GM21737 (cell line): ENCODE measurements at regions not wholly inside any gene's neighbourhood (a gene's known extent, or its start where the extent isn't known, plus 50 kb on each side); places are given as distances from the start of the nearest gene placed in this dataset.
"Not testable (repeated sequence)": the region's sequence is repeated elsewhere in the genome, so short reads cannot be mapped to it uniquely, and the experiment has no call there.

Experiments used
- ATAC-seq: cut with Tn5 transposase; IDR thresholded peaks from one replicate; pipeline ENCODE4 v1.9.1; 2021; ENCODE audit warnings: mild to moderate bottlenecking, moderate library complexity; ENCODE audit not compliant: unreplicated experiment

DNA sequence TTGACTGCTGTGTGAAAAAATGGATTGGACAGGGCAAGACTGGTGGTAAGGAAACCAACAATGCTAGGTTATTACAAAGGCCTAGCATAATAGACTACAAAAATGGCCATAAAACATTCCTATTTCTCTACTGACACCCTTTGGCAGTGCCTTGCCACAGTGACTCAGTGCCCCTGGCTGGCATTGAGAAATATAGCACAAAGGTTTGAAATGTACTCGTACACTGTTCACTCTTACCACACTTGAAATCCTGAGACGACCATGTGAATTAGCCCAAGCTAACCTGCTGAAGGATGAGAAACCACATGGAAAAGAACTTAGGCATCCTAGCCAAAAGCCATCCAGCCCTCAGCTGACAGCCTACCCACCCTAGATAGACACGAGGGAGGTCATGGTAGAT is 149.8 kb upstream of the PALMD start:
- ATAC-seq, result no peak

DNA sequence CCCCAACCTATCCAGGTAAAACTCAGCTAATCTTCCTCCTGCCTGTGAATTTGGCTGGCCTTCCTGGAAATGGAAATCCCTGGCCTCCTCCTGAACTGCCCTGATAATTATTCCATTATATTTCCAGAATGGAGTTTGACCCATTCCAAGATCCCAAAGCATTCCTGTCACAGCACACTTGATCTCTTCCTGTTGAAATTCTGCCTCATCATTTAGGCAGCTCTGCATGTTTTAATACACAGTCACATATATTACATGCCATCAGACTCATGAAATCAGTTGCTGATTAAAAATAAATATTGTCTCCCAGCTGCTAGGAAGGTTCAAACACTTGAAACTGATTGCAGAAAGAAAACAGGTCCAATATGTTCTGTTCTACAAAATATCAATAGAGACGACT is 148.2 kb upstream of the PALMD start:
- ATAC-seq, result no peak

DNA sequence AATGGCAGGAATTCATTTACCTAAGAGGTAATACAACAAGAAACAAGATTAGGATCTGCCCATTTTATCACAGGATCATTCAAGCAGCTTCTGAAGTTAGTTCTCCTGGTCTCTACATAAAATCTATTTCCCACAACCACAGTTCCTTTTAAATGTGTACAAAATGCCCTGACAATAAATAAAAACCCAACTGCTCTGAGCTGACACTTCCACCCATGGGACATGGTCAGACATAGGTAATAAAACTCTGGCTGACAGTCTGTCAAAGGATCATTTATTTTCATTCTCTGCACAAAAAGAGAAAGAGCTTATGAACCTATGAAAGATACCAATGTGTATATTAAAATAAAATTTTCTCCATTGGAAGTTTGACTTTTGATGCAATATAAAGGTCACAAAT is 145.4 kb upstream of the PALMD start:
- no peak for ATAC-seq

DNA sequence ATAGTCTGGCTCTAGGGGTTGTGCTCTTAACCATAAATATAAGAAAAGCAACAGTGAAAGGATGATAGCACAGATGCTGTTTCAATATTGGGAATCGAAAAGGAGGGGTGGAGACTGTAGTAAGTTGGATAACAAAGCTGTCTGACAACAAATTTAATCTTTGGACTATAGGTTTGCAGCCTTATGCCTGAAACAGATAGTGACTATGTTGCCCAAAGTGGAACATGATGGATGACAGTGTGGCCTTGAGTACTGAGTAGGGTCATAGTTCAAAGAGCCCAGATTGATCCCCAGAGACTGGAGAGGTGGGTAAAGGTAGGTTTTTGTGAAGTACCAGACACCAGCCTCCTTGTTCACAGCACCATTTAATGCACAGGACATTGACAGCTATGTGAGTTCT is 144.0 kb upstream of the PALMD start:
- ATAC-seq, result no peak

DNA sequence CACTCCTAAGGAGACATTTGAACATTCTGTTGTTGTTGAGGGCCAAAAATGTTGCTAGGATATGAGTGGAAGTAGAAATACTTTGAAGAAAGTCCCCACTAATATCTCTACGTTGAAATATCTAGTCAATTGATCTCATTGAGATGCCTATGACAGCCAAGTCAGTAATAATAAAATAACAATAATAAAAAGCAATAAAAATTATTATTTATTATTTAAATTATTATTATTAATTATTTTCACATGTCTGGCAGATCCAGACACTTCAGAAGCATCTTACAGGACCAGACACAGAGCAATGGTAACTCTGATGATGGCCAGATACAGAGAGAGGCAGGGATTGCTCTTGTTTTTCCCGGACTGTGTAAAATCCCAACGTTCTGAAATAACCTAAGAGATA is 143.5 kb upstream of the PALMD start:
- no peak for ATAC-seq

DNA sequence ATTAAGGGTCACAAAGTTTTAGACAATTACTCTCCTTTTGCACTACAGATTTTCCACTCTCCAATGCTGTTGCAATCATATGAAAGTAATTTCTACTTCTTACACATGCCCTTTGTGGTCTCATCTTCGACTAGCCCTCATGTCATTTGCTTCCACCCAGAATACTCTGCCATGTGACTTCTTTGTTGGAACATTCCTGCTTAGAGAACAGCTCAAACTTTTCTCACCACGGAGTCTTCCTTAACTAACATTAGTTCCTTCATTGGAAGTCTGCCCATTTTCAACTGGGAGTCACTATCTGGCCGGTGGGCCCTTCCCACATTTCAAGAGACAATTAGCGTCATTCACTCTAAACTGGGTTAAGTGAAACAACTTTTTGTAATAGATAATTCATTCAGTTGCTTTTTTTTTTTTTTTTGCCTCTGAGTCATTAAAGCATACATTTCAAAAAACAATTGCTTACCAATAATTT is 142.6 kb upstream of the PALMD start:
- no peak for ATAC-seq

DNA sequence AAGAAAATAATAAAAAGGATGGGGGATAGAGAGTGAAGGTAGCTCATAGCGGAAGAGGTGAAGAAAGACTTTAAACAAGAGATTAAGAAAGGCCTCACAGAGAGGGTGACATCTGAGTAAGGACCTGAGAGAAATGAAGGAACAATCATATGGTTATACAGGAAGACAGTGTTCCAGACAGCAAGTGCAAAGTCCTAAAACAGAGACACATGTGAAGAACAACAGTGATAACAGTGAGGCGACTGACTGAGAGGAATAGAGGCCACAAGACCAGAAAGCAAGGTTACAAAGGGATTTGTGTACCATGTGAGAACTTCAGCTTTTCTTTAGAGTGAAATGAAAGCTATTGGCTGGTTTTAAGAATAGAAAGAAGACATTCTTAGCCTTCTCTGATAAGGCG is 141.6 kb upstream of the PALMD start:
- no peak for ATAC-seq

DNA sequence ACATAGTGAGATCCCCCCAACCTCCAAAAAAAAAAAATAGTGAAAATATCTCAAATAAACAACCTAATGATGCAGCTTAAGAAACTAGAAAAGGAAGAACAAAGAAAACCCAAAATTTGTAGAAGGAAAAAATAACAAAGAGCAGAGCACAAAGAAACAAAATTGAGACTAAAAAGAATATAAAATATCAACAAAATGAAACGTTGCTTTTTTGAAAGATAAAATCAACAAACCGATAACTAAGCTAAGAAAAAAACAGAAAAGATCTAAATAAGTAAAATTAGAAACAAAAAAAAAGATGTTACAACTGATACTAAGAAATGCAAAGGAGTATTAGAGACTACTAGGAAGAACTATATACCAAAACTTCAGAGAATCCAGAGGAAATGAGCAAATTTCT is 139.3 kb upstream of the PALMD start:
- ATAC-seq, result no peak

DNA sequence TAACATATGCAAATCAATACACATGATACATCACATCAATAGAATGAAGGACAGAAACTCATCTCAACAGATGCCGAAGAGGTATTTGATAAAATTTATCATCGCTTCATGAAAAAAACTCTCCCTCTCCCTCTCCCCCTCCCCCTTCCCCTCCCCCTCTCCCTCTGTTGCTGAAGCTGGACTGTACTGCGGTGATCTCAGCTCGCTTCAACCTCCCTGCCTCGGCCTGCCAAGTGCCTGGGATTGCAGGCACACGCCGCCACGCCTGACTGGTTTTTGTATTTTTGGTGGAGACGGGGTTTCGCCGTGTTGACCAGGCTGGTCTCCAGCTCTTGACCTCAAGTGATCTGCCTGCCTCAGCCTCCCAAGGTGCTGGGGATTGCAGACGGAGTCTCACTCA is 138.5 kb upstream of the PALMD start:
- ATAC-seq, result not testable (repeated sequence)

DNA sequence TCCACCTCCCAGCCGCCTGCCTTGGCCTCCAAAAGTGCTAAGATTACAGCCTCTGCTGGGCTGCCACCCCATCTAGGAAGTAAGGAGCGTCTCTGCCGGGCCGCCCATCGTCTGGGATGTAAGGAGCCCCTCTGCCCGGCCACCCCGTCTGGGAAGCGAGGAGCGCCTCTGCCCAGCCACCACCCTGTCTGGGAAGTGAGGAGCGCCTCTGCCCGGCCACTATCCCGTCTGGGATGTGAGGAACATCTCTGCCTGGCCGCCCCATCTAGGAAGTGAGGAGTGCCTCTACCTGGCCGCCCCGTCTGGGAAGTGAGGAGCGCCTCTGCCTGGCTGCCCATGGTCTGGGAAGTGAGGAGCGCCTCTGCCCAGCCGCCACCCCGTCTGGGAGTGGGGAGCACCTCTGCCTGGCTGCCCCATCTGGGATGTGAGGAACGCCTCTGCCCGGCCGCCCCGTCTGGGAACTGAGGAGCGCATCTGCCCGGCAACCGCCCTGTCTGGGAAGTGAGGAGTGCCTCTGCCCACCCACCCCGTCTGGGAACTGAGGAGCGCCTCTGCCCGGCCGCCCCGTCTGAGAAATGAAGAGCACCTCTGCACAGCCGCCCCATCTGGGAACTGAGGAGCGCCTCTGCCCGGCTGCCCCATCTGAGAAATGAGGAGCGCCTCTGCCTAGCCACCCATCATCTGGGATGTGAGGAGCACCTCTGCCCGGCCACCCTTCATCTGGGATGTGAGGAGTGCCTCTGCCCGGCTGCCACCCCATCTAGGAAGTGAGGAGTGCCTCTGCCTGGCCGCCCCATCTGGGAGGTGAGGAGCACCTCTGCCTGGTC is 137.8 kb upstream of the PALMD start:
- no peak for ATAC-seq

DNA sequence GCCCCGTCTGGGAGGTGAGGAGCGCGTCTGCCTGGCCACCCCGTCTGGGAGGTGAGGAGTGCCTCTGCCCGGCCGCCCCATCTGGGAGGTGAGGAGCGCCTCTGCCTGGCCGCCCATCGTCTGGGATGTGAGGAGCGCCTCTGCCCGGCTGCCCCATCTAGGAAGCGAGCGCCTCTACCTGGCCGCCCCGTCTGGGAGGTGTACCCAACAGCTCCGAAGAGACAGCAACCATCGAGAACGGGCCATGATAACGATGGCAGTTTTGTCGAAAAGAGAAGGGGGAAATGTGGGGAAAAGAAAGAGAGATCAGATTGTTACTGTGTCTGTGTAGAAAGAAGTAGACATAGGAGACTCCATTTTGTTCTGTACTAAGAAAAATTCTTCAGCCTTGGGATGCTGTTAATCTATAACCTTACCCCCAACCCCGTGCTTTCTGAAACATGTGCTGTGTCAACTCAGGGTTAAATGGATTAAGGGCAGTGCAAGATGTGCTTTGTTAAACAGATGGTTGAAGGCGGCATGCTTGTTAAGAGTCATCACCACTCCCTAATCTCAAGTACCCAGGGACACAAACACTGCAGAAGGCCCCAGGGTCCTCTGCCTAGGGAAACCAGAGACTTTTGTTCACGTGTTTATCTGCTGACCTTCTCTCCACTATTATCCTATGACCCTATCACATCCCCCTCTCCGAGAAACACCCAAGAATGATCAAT is 137.0 kb upstream of the PALMD start:
- ATAC-seq, result not testable (repeated sequence)

DNA sequence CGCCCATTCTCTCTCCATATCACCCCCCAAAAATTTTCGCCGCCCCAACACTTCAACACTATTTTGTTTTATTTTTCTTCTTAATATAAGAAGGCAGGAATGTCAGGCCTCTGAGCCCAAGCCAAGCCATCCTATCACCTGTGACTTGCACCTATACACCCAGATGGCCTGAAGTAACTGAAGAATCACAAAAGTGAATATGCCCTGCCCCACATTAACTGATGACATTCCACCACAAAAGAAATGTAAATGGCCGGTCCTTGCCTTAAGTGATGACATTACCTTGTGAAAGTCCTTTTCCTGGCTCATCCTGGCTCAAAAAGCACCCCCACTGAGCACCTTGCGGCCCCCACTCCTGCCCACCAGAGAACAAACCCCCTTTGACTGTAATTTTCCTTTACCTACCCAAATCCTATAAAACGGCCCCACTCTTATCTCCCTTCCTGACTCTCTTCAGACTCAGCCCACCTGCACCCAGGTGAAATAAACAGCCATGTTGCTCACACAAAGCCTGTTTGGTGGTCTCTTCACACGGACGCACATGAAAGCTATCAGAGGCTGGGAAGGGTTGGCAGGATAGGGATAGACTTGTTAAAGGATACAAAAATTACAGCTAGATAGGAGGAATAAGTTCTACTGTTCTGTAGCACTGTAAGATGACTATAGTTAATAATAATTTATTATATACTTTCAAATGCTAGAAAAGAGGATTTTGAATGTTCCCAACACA is 130.9 kb upstream of the PALMD start:
- not testable (repeated sequence) for ATAC-seq

DNA sequence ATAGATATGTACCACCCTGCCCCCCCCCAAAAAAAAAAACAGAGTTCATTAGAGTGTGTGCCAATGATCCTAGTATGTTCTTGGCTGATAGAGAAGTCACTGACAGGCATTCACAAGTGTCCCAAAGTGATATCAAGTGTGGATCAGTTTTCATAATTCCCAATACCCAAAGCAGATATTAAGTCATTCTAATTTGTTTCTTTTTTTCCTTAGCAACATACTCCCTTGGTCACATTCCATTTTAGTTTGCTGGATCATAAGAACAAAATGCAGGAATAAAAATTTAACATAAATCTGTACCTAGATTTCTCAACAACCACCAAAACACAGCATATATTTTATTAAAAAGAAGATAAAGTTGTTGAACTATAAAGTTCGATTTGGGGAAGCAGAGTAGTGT is 129.8 kb upstream of the PALMD start:
- no peak for ATAC-seq

DNA sequence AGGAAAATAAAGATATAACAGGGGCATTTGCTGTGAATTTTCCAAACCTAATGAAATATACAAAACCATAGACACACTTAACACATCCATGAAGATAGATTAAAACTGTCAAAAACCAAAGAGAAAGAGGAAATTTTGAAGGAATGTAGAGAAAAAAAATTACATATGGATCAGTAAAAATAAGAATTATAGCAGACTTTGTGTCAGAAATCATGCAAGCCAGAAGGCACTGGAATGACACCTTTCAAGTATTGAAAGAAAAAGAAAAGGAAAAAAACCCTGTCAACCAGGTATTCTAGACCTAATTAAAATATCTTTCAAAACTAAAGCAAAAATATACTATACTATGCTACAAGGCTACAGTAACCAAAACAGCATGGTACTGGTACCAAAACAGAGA is 125.8 kb upstream of the PALMD start:
- ATAC-seq, result no peak

DNA sequence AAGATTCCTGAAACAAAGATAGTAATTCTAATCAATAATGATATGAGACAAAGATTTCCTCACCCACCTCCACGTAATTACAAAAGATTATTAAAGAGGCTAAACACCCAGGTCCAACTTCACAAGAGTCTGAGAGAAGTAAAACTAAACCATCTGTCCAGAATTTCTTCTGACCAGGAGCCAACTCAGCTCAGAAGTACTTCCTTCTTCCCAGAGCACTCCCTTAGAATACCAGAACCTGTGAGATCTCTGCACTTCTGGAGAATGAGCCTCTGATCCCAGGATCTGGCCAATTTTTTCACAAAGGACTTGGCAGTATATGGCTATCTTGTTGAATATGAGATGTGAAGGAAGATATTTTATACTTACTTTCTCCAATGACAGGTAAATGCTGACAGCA is 120.6 kb upstream of the PALMD start:
- no peak for ATAC-seq

DNA sequence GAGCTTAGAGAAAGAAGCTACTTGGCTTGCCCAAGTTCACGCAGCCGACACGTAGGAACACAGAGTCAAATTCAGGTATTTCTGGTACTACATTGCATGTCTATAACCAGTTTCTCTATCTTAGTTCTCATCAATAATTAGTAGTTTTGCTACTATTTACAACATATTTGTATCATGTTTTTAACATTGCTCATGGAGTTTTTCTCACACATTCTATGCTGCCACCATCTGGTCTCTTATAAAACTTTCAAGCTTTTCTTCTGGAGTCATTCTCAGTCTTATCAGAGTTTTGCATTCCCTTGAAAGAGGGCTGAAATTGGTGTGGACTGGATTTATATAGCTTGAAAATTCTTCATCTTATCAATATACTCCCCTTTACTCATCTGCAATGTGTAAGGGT is 118.8 kb upstream of the PALMD start:
- no peak for ATAC-seq

DNA sequence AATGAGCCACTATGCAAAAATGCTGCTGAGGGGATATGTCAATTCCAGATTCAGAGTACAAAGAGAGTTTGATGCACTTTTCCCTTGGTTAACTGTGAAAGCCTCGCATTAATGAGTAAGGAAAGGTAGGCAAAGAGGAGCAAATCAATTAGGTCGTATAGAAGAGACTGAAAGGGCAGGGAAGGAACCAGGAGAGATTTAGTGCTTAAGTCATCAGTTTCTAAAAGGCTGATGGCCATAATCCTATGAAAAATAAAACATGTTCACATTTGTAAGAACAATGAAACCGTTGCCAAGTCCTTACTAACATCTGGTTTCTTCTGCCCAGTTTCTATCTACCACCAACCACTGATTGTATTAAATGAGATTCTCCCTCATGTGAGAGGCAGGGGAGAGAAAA is 118.4 kb upstream of the PALMD start:
- no peak for ATAC-seq

DNA sequence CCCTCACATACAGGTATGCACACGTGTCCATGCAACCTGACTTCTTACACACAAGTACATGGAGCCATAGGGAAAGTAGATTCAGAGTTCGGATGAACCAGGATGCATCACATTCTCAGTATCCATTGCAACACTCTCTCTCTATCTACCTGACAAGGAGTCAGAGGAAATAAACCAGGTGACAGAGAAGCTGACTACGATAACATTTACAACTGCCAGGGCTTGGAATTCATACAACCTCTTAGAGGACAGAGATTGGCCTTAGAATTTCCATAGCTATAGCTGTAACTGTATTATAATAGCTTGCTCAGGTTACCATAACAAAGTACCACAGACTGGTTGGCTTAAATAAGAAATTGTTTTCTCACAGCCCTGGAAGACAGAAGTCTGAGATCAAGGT is 116.9 kb upstream of the PALMD start:
- no peak for ATAC-seq

DNA sequence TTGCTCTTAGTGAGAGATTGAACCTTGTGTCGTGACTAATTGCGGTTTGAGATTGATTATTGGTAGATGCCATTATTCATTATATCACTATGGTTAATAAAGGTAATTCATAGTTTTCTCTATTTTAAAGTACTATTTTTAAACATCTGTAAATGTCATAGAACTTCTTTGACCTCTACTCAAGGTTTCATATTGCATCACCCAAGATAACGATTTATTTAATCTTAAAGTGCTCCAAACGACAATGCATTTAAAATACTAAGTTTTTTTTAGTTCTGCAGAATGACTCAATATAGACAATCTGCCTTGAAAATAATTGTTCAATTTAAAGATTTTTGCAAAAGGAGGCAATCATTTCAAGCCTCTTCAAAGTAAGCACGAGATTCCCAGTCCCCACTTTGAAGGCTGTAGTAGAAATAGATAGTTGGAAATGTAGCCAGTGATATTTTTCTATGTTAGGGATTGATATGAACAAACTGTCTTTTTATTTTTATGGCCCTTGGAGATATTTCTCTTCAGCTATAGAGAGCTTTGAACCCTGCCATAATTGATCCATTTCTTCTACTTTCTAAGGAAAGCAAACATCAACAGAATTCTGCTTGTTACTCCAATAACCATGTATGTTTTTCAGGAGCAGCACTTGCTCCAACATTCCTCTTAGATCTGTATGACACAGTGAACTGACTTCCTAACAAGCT is 114.2 kb upstream of the PALMD start:
- ATAC-seq, result no peak

DNA sequence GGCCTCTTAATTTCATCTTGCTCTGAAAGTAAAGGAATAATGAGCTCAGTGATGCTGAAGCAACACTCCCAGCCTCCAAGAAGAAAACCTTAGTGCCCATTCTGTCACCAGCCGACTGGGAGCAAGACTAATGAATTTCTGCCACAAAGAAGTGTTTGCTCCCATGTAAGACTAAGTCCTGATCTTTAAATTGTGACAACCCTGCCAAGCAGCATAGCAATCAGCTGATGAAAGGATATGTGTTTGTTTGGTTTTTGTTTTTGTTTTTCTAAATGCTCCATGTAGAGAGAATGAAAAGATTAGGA is 113.7 kb upstream of the PALMD start:
- ATAC-seq, result no peak

DNA sequence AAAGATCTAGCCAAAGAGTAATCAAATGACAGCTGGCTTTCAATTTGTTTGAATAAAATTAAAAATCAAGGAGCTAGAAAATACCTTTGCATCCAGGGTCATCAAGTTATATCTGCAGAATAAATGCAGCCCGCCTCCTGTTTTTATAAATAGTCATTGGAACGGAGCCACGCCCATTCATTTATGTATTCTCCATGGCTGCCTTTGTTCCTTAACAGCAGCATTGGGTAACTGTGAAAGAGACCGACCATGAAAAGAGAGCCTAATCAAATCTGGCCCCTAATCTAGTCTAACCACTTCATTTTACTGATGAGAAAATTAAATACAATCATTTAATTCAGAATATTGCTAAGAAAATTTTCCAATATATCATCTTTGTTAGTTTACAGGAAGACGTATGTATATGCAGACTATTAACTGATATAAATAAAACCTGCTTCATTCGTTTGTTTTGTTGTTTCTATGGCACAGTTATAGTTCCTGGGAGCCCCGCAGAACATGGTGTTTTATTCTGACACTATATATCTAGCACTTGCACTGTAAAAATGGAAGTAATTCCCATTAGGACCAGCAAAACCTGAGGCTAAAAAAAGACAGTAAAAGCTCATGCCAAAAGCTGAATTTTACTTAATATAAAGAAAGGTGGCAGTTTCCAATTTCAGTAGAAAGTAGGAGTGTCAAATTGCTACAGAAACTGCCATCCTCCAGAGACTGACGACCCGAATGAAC is 111.8 kb upstream of the PALMD start:
- no peak for ATAC-seq
